GM23248 (cell line): ENCODE measurements at regions not wholly inside any gene's neighbourhood (a gene's known extent, or its start where the extent isn't known, plus 50 kb on each side); places are given as distances from the start of the nearest gene placed in this dataset.

Experiments used
- EZH2 ChIP-seq: fragments of 200-600 bp; sonication (generic); IDR thresholded peaks from 2 replicates; pipeline ENCODE4 v1.6.1; 2018; ENCODE audit warnings: antibody characterized with exemption, mild to moderate bottlenecking; ENCODE audit not compliant: insufficient read depth, poor library complexity, severe bottlenecking
- EZH2phosphoT487 ChIP-seq: fragments of 200-600 bp; sonication (generic); IDR thresholded peaks from 2 replicates; pipeline ENCODE4 v1.6.1; 2018; ENCODE audit warnings: antibody characterized with exemption, moderate library complexity, mild to moderate bottlenecking, low read depth; ENCODE audit not compliant: insufficient read depth

- TF ChIP-seq EZH2 (no peak), EZH2phosphoT487 (no peak)
These were observed 1117.6 kb upstream of the PRKX start for GRCh38 chrX:4830880-4831557.
